OCI-LY7 (cell line): ENCODE measurements at regions not wholly inside any gene's neighbourhood (a gene's known extent, or its start where the extent isn't known, plus 50 kb on each side); places are given as distances from the start of the nearest gene placed in this dataset.

ENCODE experiments used
- EZH2phosphoT487 ChIP-seq: fragments of 200-600 bp; sonication (generic); IDR thresholded peaks from 2 replicates; pipeline ENCODE4 v1.6.1; 2018; ENCODE audit warnings: low read depth, borderline replicate concordance, mild to moderate bottlenecking, mixed run types, antibody characterized with exemption, low read length, moderate library complexity, mixed read lengths
- TF ChIP-seq, protein P1 (sequence below): fragments of 200-600 bp; sonication (generic); conservative IDR thresholded peaks from 2 replicates; pipeline ENCODE4 v1.5.1; 2014; ENCODE audit warnings: mild to moderate bottlenecking, antibody characterized with exemption, low read length, moderate library complexity, mixed read lengths

DNA sequence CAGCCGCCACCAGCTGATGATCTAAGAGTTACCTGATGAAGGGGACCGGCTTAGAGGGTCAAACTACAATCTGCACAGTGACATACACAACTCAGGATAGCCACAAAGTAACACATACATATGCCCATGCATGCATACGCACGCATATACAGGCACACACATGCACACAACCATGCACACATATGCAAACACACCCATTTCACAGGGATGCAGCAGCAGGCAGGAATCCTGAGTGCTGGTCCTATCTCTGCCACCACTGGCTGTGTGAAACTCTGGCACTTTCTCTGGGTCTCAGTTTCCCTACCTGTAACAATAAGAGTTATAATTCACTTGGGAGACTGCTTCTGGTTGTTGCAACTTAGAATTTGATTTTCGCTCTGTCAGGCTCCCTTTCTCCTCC lies 520.2 kb downstream of the PTPRU start:
- TF ChIP-seq, protein P1, sequence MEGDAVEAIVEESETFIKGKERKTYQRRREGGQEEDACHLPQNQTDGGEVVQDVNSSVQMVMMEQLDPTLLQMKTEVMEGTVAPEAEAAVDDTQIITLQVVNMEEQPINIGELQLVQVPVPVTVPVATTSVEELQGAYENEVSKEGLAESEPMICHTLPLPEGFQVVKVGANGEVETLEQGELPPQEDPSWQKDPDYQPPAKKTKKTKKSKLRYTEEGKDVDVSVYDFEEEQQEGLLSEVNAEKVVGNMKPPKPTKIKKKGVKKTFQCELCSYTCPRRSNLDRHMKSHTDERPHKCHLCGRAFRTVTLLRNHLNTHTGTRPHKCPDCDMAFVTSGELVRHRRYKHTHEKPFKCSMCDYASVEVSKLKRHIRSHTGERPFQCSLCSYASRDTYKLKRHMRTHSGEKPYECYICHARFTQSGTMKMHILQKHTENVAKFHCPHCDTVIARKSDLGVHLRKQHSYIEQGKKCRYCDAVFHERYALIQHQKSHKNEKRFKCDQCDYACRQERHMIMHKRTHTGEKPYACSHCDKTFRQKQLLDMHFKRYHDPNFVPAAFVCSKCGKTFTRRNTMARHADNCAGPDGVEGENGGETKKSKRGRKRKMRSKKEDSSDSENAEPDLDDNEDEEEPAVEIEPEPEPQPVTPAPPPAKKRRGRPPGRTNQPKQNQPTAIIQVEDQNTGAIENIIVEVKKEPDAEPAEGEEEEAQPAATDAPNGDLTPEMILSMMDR, result no peak
- TF ChIP-seq EZH2phosphoT487, result no peak
